GM18507 (cell line): ENCODE measurements at regions not wholly inside any gene's neighbourhood (a gene's known extent, or its start where the extent isn't known, plus 50 kb on each side); places are given as distances from the start of the nearest gene placed in this dataset.
"Not testable (repeated sequence)": the region's sequence is repeated elsewhere in the genome, so short reads cannot be mapped to it uniquely, and the experiment has no call there.

Experiments
- DNase-seq: peaks from one replicate; pipeline ENCODE4 v3.0.0; 2011; ENCODE audit warnings: low read depth; ENCODE audit not compliant: insufficient read length; ENCODE audit errors: extremely low spot score
- FAIRE-seq: peaks from 2 replicates; lab custom pipeline; 2011; peaks lifted over from hg19 to GRCh38; lab: Jason Lieb, UNC

DNA sequence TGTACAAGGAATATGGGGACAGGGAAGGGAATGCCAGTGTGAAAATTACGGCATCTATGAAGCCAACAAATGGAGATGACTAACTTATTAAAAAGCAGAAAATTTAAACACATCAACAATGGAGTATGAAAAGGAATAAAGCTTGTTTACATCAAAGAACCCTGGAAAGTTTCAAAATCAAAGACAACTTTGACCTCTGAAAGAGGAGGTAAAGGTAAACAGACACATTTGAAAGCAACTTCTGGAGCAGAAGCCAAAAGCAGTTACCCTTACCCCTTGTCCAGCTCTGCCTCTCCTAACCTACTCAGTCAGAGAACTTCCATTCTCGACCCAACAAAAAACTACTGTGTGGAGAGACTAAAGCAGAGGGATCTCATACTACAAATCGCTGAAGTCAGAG lies 184.3 kb downstream of the DUSP6 start:
- FAIRE-seq (no peak), DNase-seq (no peak)

DNA sequence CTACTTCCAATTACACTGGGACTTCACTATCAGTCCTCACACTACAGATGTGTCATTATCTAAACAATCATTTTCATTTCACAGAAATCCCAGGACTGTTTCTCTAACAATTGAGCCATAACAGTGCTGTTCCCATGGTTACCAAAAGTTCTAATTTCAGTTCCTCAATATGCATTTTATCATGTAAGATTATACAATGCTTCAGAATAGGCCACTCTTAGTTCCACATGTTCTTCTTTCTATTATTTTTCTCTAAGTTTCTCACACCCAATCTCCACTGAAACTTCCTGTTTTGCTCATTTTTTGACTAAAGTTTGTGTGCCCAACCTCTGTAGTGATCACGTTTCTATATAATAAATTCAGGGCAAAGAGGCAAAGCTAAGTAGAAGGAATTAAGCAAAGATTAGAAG lies 185.8 kb downstream of the DUSP6 start:
- DNase-seq, result no peak
- no peak for FAIRE-seq

DNA sequence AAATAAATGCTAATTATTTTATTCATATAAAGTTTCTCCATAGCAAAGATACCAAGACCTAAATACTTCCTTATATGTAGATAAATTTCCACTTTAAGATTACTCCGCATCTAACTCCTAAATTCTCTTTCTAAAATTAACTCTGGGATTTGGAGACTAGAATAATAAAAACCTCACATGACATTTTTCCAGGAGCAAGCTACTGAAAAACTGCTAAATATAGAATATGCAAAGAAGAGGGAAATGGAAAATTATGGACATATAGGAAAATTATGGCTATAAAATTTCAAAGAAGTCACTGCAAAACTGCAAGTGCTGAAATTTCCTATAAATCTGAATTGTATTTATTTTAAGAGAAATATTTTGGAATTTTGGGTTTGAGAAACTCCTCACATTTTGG lies 186.2 kb downstream of the DUSP6 start:
- FAIRE-seq (no peak), DNase-seq (no peak)

DNA sequence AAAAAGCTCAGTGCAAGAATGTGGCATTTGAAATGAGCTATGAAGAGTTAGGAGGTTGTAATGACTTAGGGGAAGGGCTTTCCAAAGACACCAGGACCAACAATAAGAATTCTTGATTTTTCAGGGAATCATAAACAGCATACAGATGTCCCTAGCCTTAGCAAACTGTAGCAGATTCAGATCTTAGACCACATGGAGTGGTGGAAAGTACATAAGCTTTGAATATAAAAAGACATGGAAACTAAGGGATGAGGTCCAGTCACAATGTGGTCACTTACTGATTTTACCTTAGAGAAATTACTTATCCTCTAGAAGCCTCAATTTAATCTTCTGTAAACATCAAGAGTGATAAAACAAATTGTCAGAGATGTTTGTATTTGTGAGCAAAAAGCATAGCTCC lies 186.6 kb downstream of the DUSP6 start:
- no peak for DNase-seq
- no peak for FAIRE-seq

DNA sequence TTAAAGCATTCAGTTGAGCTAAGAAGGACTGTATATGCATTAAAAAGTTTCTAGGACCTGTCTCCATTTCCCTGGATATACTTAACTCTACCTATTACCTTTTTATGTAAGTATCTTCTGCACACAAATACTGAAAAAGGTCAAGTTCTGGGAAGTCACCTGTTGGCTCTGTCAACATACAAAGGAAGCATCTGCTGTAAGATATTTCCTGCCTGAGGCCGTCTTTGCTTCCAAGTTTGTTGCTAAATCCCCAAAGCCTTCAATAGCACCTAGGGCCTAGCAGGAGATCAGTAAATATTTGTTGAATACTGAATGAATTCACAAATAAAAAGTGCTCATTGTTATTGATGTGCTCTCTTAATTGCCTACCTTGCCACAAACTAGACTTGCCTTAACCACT lies 188.4 kb downstream of the DUSP6 start:
- no peak for FAIRE-seq
- no peak for DNase-seq

DNA sequence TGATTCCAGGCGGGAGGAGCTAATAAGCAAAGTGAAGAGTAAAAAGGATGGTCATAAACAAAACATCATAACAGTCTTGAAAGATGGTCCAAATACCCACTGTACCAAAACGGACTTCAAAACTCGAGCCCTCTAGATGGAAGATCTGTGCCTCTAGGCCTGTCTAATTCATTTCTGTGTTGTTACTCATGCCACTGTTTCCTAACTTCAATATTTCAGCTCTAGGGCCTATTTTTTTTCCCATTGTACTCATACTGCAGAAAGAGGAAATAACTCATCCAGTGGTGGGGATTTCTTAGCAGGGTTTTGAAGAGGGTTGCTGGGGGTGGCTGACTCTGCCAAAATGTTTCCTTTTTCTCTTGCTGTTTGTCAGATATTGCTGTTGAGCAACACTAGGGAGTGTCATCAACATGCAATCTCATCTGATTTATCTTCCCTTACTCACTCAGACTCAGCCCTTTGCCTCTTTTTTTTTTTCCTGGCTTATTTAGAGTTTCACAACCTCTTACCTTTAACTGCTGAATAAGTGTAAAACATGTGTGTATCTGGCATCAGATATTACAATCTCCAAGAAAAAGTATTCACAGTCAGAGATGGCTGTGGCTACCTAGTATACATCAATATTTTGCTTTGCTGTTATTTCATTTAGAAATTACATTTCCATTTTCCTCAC lies 189.6 kb downstream of the DUSP6 start:
- FAIRE-seq, result no peak
- no peak for DNase-seq

DNA sequence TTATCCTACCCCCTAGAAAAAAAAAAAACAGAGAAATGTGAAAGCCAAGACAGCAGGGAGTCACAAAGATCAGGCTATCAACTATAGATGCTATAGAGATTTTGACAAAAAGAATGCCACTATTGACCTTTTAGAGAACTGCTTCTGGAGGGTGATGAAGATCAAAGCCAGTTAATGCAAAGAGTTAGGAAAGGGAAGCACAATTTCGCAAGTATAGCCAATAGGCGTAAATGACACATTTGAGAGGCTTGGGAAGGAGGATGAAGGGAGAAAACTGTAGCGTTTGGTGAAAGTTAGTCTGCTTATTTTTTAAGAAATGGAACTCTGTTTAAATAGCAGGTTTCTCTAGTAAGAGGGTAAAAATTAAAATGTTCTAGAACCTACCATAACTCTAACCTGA lies 190.7 kb downstream of the DUSP6 start:
- no peak for DNase-seq
- FAIRE-seq, result no peak

DNA sequence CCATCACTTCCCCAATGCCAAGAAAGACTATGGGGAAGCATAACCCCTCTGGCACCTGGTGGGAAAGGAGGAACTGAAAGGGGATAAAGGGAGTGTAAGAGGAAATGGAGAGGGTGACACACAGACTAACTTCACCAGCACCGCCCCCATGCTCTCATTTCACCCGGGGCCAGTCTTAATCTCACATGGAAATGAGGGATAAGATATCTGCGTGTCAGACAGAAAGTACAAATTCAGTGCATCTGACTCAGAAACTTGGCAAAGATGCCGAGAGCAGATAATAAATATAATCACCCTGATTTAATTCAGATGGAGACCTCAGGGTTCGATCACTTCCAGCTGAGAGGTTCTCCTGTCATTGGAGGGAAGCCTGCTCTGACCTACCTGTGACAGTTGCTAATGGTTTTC lies 191.6 kb downstream of the DUSP6 start:
- FAIRE-seq (no peak), DNase-seq (no peak)

DNA sequence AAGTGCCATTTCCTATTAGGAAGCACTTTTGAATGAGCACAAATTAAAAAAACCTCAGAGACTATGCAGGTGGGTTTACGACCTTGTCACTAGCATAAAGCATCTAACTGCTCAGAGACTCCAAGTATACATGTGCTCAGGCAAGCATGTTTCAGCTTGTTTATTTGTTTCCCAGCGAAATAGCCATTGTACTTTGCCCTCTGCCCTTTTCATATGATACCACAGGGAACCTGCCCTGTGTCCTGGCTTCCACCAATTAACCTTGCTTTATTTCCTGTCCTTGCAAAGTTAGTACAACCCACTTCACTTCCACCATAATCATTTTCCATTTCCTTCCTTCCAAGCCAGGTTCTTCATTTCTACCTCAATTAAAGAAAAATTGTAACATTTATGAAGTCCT lies 194.9 kb downstream of the DUSP6 start:
- DNase-seq, result no peak

DNA sequence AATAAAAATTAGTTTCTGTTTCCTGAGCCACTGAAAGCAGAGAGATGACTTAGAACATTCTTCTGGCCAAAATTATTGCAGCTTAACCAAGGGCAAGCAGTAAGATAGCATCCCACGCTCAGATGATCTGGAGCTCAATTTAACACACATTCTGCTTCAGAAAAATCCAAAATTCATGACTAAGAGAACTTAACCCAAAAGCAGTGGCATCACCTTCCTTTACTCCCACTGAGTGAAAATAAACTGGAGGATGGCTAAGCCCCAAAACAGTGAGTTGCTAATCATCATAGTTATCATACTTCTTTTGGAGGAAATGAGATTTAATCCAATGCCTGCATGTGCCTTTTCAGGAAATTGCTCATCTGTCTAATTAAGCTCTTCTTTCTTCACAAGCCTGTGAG lies 195.4 kb downstream of the DUSP6 start:
- no peak for DNase-seq
- no peak for FAIRE-seq

More for the DNA sequence above, 194.9 kb downstream of the DUSP6 start:
- no peak for FAIRE-seq

DNA sequence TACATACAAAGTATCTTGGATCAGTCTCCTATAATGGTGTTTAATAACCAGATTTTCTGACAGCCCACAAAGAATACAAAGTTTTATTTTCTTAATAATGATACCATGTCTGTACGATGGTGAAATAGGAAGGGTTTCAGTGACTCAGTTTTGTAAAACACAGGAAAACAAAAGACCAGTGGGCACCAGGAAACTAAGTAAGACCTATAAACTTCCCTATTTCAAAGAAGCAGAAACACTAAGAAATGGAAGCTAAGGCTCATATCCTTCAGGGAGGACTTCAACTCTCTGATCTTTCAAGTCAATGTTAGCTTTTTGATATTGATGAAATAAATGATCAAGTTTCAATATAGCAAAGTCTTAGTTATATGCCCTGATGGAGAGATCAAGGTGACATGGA lies 196.0 kb downstream of the DUSP6 start:
- FAIRE-seq (no peak), DNase-seq (no peak)

DNA sequence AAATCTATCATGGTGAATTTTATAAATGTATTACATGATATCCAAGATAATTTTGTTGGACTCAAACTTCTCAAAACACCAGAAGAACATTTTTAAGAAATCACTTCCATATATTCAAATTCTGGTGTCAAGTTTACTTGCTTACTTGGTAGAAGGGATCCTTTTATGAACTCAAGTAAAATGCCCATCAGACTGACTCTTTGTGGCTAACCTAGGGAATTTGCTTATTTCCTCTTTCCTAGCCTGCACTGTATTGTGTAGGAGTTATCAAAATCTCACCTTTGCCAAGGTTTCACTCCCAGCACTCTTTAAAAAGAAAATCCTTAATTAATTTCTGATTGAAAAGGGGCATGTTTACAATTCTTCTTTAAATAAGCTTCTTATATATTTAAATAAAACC lies 196.5 kb downstream of the DUSP6 start:
- no peak for FAIRE-seq
- DNase-seq, result no peak

DNA sequence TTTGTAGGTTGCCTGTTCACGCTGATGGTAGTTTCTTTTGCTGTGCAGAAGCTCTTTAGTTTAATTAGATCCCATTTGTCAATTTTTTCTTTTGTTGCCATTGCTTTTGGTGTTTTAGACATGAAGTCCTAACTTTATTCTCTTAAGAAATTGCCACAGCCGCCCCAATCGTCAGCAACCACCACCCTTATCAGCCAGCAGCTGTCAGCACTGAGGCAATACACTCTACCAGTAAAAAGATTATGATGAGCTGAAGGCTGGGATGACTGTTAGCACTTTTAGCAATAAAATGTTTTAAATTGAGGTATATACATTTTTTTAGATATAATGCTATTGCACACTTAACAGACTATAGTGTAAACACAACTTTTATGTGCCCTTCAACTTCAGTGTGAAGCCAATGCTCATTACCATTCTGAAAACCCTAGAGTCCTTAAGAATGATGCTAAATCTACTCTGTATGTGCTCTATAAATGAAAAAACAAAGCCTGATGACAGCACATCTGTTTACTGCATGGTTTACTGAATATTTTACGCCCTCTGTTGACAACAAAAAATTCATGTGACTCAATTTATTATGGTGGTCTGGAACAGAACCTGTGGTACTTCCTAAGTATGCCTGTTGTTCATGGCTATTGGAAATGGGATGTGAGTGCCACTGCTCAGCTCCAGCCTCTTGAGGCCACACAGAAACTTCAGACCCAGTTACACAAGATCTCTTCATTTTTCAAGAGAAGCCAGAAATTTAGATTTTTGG lies 197.4 kb downstream of the DUSP6 start:
- no peak for DNase-seq
- FAIRE-seq, result no peak

DNA sequence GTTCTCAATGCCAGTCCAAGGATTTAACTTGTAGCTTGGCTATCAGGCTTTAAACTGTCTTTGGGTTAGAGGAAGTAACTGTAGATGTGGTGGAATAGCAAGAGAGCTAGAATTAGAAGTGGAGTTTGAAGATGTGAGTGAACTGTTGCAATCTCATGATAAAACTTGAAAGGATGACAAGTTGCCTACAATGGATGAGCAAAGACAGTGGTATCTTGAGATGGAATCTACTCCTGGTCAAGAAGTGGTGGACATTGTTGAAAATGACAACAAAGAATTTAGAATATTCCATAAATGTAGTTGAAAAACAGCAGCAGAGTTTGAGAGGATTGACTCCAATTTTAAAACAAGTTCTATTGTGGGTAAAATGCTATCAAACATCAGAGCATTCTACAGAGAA lies 199.0 kb downstream of the DUSP6 start:
- no peak for DNase-seq
- no peak for FAIRE-seq

DNA sequence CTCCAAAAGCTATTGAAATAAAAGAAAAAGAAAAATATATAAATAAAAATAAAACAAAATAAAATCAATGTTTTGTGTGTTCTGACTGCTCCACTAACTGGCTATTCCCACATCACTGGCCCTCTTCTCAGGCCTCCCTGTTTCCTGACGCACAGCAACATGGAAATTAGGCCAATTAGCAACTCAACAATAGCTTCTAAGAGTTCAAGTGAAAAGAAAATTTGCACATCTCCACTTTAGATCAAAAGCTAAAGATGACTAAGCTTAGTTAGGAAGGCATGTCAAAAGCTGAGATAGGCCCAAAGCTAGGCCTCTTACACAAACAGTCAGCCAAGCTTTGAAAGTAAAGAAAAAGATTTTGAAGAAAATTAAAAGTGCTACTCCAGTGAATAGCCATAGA lies 200.8 kb downstream of the DUSP6 start:
- no peak for FAIRE-seq
- DNase-seq, result no peak

DNA sequence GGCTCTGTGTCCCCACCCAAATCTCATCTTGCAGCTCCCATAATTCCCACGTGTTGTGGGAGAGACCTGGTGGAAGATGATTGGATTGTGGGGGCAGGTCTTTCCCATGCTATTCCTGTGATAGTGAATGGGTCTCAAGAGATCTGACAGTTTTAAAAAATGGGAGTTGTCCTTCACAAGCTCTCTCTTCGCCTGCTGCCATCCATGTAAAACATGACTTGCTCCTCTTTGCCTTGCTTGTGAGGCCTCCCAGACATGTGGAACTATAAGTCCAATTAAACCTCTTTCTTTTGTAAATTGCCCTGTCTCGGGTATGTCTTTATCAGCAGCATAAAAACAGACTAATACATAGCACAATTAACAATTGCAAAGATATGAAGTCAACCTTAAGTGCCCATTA lies 201.5 kb downstream of the DUSP6 start:
- not testable (repeated sequence) for FAIRE-seq, DNase-seq

DNA sequence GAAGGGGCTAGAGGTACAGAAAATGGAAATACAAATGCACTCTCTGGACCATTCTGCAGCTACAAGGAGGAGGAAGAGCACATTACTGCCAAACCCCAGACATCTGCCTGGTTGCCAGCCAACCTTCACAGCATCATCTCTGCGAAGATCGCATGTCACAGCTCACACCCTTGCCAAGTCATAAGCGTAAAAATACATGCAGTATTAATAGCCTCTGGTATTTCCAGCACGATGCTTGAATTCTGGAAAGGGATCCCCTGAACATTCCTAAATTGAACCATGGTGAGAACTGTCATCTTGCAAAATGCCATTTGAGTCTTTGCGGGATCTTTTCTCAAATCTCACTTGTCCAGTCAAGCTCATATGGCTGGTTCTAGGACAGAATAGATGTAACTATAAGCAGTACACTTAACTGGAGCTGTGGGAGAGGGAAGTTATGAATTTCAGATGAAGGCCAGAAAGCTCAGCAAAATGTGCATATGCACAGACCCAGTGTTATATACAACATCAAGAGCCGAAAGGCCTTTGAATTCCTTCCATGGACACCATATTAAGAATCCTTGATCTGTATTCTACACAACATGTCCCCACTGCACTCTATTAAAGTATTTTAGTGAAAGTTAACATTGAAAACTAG lies 211.6 kb downstream of the DUSP6 start:
- FAIRE-seq, result no peak
- DNase-seq, result no peak

DNA sequence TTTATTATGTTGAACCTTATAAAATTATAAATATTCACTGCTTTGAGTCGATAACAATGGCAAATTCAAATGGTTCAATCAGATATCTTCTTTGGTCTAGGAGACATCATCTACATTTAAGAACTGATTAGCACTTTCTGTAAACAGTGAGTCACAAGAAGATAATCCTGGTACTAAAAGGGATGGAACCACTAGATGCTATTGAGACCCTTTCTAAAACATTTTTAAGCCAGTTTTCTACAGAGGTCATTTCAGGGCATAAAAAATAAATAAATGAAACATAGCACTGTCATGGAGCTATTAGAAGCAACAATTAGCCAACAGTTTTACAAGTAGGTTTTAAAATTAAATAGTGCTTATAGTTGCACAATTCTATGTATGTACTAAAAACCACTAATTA lies 212.2 kb downstream of the DUSP6 start:
- no peak for FAIRE-seq
- no peak for DNase-seq

DNA sequence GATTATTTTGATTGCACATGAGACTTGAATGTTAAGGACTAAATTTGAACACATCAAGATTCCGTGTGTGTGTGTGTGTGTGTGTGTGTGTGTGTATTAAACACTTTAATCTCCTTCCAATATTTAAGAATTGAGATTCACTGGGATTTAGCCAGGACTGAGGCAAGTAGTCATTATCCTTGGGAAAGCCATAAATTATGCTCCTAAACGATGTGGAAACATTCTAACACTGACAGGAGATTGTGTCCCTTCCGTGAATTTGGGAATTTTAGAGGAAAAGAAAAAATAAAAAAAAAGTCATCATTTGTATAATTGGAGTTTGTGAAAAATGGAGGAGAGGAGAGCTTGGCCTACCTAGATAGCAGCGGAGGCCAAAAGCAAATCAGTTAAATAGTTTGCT lies 212.9 kb downstream of the DUSP6 start:
- DNase-seq, result no peak
- FAIRE-seq, result no peak

DNA sequence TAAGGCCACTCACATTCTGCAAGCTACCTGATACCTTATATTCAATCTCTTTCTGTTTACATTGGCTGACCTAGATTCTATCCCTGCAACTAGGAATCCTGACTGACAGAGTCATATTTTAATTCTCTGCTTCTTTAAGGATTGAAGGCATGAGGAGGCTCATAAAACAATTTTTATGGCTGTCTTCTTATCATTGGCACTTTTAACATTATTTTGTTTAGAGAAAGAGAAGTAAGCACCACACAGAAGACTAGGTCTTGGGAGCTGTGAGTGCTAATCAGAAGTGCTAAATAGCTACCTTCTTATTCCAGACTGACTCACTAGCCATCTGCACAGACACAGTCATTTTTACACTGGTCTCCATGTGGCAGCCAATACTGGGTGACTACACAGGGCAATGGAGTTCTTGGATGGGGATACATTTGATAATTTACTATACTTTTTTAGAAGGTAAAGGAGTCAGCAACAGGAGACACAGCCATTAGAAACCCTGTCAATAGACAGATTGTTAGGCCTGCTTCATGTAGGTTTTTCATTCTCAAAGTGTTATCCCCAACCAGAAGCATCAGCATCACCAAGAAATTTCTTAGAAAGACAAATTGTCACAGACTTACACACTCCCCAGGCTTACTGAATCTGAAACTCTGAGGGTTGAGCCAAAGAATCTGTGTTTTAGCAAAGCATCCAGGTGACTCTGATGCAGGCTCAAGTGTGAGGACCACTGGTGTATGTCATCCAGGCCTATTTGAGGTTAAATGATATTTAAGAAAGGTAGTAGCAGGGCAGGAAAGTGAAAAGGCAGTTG lies 214.1 kb downstream of the DUSP6 start:
- no peak for FAIRE-seq
- no peak for DNase-seq
